Skeletal muscle cell (primary cell): ENCODE measurements at regions not wholly inside any gene's neighbourhood (a gene's known extent, or its start where the extent isn't known, plus 50 kb on each side); places are given as distances from the start of the nearest gene placed in this dataset.

Experiments used
- DNase-seq: peaks from one replicate; pipeline ENCODE4 v3.0.0-alpha.2; 2010; ENCODE audit warnings: low read depth
- H3K4me3 ChIP-seq: 2 replicates; pipeline ENCODE4 v1.5.1; 2011; ENCODE audit warnings: low read depth, mild to moderate bottlenecking, control low read depth, low read length, moderate library complexity

DNA sequence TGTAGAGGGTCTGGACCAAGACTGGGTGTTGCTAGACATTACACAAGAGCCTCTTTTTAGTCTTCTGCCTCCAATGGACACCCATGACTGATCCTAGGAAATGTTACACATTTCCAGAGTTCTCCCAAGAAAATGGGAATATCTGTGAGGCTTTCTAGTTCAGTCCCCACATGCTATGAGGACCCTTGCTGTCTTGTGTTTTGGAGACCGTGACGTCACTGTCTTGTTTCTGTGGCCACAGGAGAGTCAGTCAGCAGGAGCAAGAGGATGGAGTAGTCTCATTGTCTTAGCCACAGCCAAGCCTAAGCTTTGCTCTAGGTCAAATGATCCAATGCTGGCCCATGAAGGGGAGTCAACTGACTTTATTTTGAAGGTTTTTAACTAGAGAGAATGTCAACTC is 820.1 kb upstream of the RBFOX1 start:
- no peak for DNase-seq
- H3K4me3 ChIP-seq = no peak overlapping the region

DNA sequence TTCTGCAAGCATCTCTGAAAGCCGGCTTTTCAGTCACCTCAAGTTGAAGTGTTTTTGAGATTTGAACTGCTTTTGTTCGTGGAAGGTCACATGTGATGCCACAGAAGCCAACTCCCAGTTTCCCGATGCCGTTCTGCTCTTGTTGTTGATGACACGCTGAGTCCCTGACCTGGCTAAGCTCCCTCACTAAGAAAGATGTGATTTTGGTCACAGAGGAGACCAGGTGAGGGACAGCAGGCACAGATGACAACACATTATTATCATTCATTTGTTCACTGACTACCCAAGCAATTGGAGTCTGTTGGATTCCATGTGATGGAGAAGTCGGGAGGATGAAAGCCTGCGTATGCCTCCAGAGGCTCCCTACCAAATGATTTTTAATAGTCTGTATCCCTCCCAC is 822.4 kb upstream of the RBFOX1 start:
- no peak overlapping the region for H3K4me3 ChIP-seq
- no peak for DNase-seq

DNA sequence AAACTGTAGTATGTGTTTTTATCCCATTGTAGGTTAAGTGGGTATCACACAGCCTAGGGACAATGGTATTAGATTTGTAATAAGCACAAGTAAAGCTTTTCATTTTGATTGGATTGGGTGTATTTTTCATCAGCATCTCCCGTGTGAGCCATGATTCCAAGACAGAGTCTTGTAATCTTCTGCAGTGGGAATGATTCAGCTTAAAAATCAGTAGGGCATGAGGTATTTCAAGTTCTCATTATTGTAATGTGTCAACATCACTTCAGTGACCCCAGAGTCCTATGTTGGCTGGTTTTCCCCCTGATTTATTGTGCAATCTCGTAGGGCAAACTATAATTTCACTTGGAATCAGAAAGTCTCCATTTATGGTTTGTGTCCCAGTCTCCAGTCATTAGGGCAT is 833.2 kb upstream of the RBFOX1 start:
- no peak for DNase-seq
- H3K4me3 ChIP-seq = no peak overlapping the region

DNA sequence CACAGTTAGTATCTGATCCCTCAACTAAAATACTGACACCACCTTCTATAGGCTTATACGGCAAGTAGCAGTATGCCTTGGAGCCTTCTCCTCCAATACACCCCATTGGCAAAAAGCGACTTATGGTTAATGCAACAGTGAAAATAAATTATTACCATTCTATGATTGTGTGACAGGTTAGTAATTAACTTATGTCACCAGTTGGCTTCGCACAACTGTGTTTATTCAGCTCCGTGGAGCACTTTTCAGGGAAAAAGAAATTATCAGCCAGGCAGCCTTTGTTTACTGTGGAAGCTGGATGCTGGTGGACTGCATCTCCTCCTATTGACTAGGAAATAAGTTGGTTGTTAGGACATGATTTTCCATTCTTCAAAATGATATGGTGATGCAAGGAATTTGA is 833.8 kb upstream of the RBFOX1 start:
- no peak for DNase-seq
- H3K4me3 ChIP-seq = no peak overlapping the region

DNA sequence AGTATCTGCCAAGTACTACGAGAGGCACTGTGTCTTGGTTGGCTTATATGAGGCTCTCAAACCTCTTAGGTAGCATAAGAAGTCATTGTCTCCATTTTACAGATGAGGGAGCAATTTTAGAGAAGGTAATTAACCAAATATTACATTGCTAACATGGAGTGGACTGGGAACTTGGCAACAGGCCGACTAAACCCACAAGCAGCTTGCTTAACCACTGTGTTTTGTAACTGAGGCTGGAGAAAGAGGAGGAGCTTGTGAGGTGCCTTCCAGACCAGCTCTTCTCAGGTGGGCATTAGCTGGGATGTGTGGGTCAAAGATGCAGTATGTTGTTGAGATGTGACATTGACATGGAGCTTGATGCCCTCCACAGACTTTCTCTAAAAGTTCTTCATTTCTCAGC is 835.6 kb upstream of the RBFOX1 start:
- DNase-seq = no peak

DNA sequence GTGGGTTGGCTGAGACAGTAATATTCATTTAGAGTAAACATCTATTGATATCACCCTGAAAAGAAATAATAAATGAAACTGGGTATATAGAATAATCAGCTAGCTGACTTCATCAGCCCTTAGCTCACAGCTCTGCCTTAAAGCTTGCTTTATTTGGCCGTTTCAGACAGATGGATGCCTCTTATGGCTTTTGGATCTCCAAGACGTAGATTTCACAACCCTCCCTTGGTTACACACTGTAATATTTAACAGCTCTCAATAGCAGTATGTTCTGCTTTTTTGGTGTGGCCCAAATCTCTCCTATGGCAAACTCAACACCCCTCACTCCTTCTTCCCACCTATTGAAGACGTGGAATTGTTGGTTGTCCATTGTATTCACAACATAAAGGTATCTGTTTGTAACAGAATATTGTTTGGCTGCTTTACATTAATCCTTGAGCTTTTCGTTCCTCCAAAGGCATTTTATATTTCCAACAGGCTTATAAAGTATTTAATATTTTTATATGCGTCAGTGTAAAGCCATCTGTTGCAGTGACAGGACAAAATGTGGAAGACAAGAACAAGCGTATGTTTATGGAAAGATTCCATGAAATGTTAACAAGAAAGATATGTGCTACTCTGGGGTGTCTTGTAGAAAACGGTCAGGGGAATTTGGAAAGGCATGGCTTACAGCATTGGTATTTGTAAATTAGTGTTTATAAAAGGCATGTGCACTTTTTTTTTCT is 837.0 kb upstream of the RBFOX1 start:
- no peak for DNase-seq

More for the DNA sequence above, 835.6 kb upstream of the RBFOX1 start:
- H3K4me3 ChIP-seq = no peak overlapping the region

DNA sequence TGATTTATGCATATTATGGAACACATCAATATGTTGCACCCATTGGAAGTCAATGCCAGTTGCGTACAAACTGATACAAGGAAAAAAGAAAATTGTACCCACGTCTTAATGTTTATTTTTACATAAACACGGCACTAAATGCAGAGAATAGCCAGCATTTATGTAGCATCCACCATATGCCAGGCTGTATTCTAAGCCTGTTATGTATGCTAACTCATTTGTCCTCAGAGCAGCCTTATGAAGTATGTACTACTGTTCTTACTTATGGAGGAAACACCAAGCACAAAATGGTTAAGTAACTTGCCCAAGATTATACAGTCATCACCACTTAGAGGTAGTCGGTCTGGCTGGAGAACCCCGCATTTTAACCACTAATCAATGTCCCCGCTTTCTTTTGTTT is 837.9 kb upstream of the RBFOX1 start:
- no peak overlapping the region for H3K4me3 ChIP-seq

More for the DNA sequence above, 837.0 kb upstream of the RBFOX1 start:
- no peak overlapping the region for H3K4me3 ChIP-seq

DNA sequence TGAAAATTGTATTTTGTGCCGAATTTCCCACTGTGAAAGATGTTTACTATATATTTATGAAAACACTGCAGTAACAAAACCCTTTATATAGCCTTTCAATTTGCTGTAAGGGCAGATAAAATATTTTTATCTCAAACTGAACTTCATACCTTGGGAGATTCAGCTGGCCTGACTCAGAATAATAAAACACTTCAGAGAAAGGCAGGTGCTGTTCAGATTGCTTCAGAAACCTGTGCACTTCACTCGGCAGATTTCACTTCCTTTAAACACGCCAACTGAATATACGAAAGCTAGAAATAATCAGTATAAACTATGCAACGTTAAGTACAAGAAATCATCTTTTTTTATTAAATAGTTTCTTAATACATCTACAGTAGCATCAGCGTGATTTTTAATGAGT is 839.1 kb upstream of the RBFOX1 start:
- H3K4me3 ChIP-seq = no peak overlapping the region

More for the DNA sequence above, 837.9 kb upstream of the RBFOX1 start:
- DNase-seq = no peak

DNA sequence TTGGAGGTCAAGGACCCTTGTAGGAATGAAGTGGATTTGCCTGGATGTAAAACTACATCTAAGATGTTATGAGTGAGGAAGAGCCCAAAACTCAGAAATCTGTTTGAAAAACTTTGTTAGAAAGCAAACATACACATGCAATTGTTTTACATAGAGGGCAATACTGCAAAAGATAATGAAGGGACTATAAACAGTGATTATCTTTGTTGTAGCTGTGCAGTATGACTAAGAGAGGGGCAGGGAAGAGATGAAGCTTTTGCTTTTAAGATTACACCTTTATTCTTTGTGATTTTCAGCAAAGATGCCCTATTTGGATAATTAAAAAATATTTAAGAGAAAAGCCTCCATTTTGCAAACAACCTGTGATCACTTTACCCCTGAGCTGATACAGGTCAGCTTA is 839.9 kb upstream of the RBFOX1 start:
- no peak for DNase-seq
- no peak overlapping the region for H3K4me3 ChIP-seq

More for the DNA sequence above, 839.1 kb upstream of the RBFOX1 start:
- DNase-seq = no peak

DNA sequence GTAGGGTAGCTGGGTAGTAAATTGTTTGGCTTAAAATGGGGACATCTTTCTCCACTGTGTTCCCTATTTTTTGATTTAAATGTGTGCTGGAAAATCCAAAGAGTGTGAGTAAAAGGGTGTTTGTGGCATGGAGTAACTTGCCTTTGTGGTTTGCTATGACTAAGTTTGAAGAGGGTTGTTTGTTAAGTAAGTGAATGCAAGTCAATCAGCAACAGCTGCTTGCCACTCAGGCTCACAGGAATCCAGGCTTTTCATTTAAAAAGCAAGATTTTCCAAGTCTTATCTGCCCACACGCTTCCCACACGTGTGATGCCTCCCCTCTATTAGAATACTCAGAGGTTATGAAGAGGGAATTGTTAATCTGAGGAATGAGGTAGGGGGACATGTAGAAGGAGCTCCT is 847.7 kb upstream of the RBFOX1 start:
- no peak for DNase-seq
- no peak overlapping the region for H3K4me3 ChIP-seq

DNA sequence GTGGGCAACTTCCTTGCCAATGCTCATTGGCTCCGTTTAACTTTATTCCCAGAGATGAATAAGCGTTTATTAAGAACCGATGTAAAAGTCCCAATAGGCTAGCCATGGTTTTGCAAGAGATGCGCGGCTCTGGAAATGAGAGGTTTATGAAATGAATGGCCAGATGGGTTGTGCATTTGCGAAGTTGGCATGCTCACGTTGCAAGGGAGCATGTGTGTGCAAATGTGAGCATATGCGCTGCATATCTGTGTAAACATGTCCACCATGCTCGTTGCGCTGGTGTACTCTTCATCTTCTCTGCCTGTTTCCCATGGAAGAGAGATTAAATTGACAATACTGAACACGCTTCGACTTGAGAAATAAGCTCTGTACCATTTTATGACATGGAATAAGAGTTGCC is 848.6 kb upstream of the RBFOX1 start:
- no peak overlapping the region for H3K4me3 ChIP-seq
- DNase-seq = no peak

DNA sequence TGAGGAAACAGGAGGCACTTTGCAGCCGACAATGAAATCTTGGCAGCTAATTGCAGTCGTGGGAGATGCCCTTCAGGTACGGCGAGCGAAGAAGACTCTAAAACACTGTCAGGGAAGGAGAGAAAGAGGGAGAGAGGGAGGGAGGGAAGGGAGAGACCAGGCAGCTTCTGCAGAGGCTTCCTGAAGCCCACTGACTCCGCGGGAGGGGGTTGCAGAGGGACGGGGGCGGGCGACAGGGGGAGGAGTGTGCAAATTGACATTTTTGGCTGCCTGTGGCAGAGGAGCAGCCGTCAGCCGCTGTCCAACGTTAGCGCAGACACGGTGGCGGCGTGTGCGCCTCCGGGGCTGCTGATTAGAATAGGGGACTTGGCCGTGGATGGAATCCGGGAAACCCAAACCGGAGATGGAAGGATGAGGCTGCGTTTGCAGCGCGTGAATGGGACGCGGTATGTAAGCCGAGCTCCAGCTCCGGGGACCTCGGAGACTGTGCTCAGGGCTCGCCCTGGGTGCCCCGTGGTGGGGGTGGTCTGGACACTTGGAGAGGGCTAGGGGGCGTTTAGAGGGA is 849.1 kb upstream of the RBFOX1 start:
- DNase-seq = no peak
- no peak overlapping the region for H3K4me3 ChIP-seq

DNA sequence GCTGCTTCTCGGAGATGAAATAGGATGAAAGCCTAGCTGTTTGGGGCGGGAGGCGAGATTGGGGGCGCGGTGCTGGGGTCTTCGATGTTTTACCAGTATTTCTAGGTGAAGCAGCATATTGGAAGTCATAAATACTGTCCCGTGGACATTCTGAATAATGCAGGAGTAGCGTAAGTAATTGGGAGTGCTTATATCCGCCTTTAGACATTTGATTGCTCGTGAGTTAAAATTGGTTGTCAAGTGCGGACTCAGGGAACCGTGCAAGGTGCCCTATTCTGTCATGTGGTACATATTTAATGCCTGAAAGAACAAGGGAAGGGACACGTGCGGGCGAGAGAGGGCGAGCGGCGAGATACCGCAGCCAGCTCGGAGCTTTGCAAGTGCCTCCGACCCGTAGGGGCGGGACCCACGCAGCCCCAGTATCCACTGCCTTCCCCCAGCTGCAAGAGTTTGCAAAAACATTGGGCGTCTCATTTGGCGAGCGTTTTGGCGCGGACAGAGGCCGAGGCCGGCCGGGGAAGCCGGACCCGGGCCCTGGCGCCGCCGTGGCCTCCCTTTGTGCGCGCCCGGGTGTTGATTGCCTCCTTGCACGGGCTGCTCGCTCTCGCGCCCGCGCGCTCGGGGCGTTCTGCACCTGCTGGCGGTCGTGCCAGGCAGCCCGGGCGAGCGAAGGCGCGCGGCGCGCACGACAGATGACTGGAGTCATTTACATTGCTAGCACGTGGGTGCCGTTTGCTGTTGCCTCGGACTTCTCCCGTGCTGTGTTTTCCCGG is 849.8 kb upstream of the RBFOX1 start:
- no peak overlapping the region for H3K4me3 ChIP-seq
- no peak for DNase-seq

DNA sequence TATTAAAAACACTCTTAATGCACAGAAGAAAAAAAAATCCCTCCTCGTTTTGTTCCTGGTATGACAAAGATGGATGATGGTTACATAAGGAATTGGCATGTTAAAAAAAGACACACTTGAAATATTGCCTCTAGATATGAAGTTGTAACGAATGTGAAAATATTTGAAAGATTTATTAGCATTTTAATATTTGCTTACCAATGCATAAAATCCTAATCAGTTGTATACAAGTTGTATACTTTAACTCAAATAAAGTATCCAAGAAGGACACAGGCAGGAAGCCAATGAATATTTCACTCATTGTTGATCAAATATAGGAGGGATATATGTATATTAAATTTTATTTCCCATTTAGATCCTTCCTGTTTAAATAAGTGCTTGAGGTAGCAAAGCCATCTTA is 850.8 kb upstream of the RBFOX1 start:
- H3K4me3 ChIP-seq = no peak overlapping the region
- DNase-seq = no peak

DNA sequence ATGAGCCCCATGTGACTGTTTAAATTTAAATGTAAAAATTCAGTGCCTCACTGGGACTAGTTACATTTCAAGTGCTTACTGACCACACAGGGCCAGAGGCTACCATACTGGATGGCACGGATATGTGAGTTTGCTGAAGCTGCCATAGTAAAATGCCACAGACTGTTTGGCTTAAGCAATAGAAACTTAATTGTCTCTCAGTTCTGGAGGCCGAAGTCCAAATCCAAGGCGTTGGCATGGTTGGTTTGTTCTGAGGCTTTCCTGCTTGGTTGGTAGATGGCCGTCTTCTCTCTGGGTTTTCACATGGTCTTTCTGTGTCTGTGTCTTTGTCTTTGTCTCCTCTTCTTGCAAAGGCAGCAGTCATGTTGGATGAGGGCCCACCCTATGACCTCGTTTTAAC is 878.9 kb upstream of the RBFOX1 start:
- DNase-seq = no peak
- H3K4me3 ChIP-seq = no peak overlapping the region

DNA sequence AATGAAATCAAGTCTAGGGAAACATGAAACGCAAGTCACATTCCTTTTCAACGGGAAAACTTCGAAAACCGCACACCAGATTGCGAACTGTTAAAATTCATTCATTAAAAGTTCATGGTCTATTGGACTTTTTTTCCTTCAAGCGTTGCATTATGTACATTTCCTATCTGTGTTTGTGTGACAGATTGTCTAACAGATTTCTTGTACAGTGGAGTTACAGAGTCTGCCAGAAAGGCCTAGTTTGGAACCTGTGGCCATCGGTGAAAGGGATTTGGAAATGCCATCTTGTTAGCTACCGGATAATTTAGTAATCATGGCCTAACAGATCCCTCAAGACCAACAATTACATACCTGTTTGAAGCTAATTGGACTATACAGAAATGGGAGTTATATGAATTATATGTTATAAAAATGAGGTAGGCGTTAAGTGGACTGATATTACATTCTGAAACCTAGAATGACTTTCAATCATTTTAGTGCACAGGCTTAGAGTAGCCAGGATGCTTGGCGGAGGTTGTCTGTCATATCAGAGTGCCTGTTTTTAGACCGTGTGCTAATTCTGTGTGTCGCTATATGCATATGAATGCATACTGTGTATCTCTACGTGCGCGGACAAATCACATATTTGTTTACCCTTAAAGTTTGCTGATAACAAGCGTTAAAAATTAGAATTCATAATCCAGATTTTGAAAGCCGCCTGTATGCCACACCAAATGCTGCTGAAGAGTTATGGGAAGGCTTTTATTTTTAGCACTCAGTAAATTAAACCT is 885.4 kb upstream of the RBFOX1 start:
- no peak for DNase-seq
- no peak overlapping the region for H3K4me3 ChIP-seq

DNA sequence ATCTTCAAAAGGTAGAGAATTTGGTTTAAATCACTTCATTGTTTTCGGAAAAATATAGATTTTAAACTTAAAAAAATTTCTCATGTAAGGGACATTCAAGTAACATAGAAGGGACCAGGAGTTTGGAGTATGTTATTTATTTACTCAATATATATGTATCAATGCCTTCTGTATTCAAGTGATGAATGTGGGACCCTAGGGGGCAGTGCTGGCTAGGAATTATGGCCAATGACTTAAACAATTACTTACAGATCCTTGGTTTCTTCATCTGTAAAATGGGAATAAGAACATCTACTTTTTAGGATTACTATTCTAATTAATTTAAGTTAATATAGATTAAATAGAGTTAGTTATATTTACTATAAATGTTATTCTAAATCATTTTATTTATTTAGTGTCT is 886.3 kb upstream of the RBFOX1 start:
- H3K4me3 ChIP-seq = no peak overlapping the region
- no peak for DNase-seq

DNA sequence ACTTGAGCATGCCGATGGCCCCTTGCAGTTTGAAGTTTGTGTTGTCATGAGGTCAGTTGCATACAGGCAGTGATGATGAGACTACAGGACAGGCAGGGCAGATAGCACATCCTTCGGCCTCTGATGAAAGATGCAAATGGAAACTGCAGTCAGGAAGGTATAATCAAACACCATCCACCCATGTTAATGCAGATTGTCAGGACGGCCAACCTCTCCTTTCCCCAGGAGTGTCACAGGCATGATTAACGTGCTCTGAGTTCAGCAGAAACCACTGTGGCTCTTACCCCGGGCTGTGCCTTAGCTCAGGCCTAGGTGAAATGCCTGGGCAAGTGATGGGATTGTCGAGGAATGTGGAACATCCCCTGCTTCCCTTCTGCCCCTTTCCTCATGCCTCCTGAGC is 893.5 kb upstream of the RBFOX1 start:
- no peak for DNase-seq
- no peak overlapping the region for H3K4me3 ChIP-seq

DNA sequence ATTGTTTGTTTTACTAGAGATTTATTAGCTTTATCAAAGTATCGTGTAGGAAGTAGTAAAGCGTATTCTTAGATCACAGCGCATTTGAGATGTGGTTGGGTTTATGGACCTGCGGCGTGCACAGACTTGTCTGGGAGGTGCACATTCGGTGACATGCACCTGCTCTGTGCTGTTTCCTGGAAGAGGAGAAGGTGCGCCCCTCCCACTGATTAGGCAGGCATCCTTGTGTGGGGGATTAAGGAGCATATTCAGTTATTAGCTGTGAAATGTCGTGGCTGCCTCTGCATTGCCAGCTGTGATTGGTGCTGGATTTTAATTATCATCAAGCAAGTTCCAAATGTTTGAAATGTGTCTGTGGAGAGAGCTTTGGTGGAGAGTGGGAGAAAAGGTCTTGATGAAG is 903.8 kb upstream of the RBFOX1 start:
- no peak overlapping the region for H3K4me3 ChIP-seq
- no peak for DNase-seq

DNA sequence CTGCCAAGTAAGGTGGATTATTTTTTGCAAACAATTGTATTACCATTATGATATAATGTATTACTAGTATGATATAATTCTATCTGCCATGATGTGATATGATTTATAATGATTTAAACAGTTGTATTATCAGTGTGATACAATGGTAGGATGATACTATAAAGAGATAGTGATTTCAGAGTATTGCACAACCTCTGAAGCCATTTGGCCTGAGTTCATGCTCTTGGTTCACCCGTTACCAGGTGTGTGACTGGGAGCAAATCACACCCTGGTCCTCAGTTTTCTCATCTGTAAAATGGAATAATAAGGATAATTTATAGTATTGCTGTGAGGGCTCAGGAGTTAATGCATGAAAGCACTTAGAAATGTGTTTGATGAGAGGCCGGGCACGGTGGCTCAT is 905.0 kb upstream of the RBFOX1 start:
- DNase-seq = no peak
- no peak overlapping the region for H3K4me3 ChIP-seq
